H9 (cell line): ENCODE measurements at regions not wholly inside any gene's neighbourhood (a gene's known extent, or its start where the extent isn't known, plus 50 kb on each side); places are given as distances from the start of the nearest gene placed in this dataset.
"Not testable (repeated sequence)": the region's sequence is repeated elsewhere in the genome, so short reads cannot be mapped to it uniquely, and the experiment has no call there.

Experiments used
- DNase-seq: peaks from one replicate; pipeline ENCODE4 v3.0.0-alpha.2; 2017
- H2AFZ ChIP-seq: one replicate; pipeline ENCODE4 v1.6.1; 2013; ENCODE audit warnings: mild to moderate bottlenecking, low read length, control low read depth, moderate library complexity
- H2AK5ac ChIP-seq: 2 replicates; pipeline ENCODE4 v1.6.1; 2013; ENCODE audit warnings: low read length, control low read depth, mixed read lengths; ENCODE audit not compliant: insufficient read length
- H2BK120ac ChIP-seq: one replicate; pipeline ENCODE4 v1.6.1; 2013; ENCODE audit warnings: low read depth, mild to moderate bottlenecking, low read length, control low read depth, inconsistent platforms; ENCODE audit not compliant: poor library complexity, severe bottlenecking
- H2BK12ac ChIP-seq: 2 replicates; pipeline ENCODE4 v1.6.1; 2013; ENCODE audit warnings: low read length, control low read depth, mixed read lengths, low read depth; ENCODE audit not compliant: insufficient read length
- H2BK15ac ChIP-seq: 2 replicates; pipeline ENCODE4 v1.6.1; 2013; ENCODE audit warnings: low read depth, low read length, control low read depth
- H2BK20ac ChIP-seq: one replicate; pipeline ENCODE4 v1.6.1; 2013; ENCODE audit warnings: low read depth, mild to moderate bottlenecking, low read length, control low read depth, inconsistent platforms; ENCODE audit not compliant: poor library complexity, severe bottlenecking
- H2BK5ac ChIP-seq: 2 replicates; pipeline ENCODE4 v1.6.1; 2013; ENCODE audit warnings: low read length, control low read depth, mixed read lengths; ENCODE audit not compliant: insufficient read length
- H3K14ac ChIP-seq: 2 replicates; pipeline ENCODE4 v1.6.1; 2013; ENCODE audit warnings: low read length, control low read depth; ENCODE audit not compliant: insufficient read depth
- H3K18ac ChIP-seq: 2 replicates; pipeline ENCODE4 v1.6.1; 2013; ENCODE audit warnings: low read depth, mild to moderate bottlenecking, mixed read lengths, low read length, control low read depth; ENCODE audit not compliant: insufficient read length
- H3K23ac ChIP-seq: 2 replicates; pipeline ENCODE4 v1.6.1; 2013; ENCODE audit warnings: low read length, control low read depth, mixed read lengths, low read depth; ENCODE audit not compliant: insufficient read length
- H3K23me2 ChIP-seq: 2 replicates; pipeline ENCODE4 v1.6.1; 2013; ENCODE audit warnings: low read depth, mild to moderate bottlenecking, mixed read lengths, low read length, control low read depth; ENCODE audit not compliant: insufficient read length, poor library complexity, severe bottlenecking
- H3K27ac ChIP-seq: 2 replicates; pipeline ENCODE4 v1.5.1; 2013; ENCODE audit warnings: low read length, control low read depth, mixed read lengths, low read depth; ENCODE audit not compliant: insufficient read length
- H3K27me3 ChIP-seq: 2 replicates; pipeline ENCODE4 v1.6.1; 2013; ENCODE audit warnings: low read length, control low read depth, inconsistent platforms; ENCODE audit not compliant: insufficient read depth
- H3K4ac ChIP-seq: 2 replicates; pipeline ENCODE4 v1.6.1; 2013; ENCODE audit warnings: low read depth, mild to moderate bottlenecking, control low read depth, inconsistent platforms, low read length, moderate library complexity
- H3K4me1 ChIP-seq: 2 replicates; pipeline ENCODE4 v1.6.1; 2013; ENCODE audit warnings: low read length, control low read depth, inconsistent platforms; ENCODE audit not compliant: insufficient read depth
- H3K4me2 ChIP-seq: 2 replicates; pipeline ENCODE4 v1.6.1; 2013; ENCODE audit warnings: low read length, control low read depth, mixed read lengths; ENCODE audit not compliant: insufficient read length, insufficient read depth
- H3K56ac ChIP-seq: 2 replicates; pipeline ENCODE4 v1.6.1; 2013; ENCODE audit warnings: low read depth, mild to moderate bottlenecking, mixed read lengths, low read length, control low read depth; ENCODE audit not compliant: insufficient read length
- H3K79me1 ChIP-seq: 2 replicates; pipeline ENCODE4 v1.6.1; 2013; ENCODE audit warnings: low read depth, mild to moderate bottlenecking, moderate library complexity, low read length, control low read depth, inconsistent platforms; ENCODE audit not compliant: insufficient read depth, poor library complexity, severe bottlenecking
- H3K79me2 ChIP-seq: 2 replicates; pipeline ENCODE4 v1.6.1; 2013; ENCODE audit warnings: low read length, control low read depth, inconsistent platforms; ENCODE audit not compliant: insufficient read depth
- H3K9ac ChIP-seq: 2 replicates; pipeline ENCODE4 v1.6.1; 2013; ENCODE audit warnings: low read length, control low read depth, mixed read lengths; ENCODE audit not compliant: insufficient read length; ENCODE audit errors: extremely low read depth
- H3K9me3 ChIP-seq: one replicate; pipeline ENCODE4 v1.6.1; 2013; ENCODE audit warnings: low read depth, low read length, inconsistent platforms; ENCODE audit not compliant: control insufficient read depth
- H3T11ph ChIP-seq: one replicate; pipeline ENCODE4 v1.6.1; 2013; ENCODE audit warnings: mild to moderate bottlenecking, low read length, control low read depth, inconsistent platforms
- H4K20me1 ChIP-seq: one replicate; pipeline ENCODE4 v1.6.1; 2013; ENCODE audit not compliant: control insufficient read depth, insufficient read length, insufficient read depth
- H4K5ac ChIP-seq: 2 replicates; pipeline ENCODE4 v1.6.1; 2013; ENCODE audit warnings: low read depth, mild to moderate bottlenecking, mixed read lengths, low read length, control low read depth; ENCODE audit not compliant: insufficient read length
- H4K8ac ChIP-seq: replicated peaks from 2 replicates; pipeline ENCODE4 v1.6.1; 2013; ENCODE audit warnings: low read length, control low read depth, mixed read lengths, low read depth; ENCODE audit not compliant: insufficient read length
- H4K91ac ChIP-seq: 2 replicates; pipeline ENCODE4 v1.6.1; 2013; ENCODE audit warnings: low read depth, mild to moderate bottlenecking, moderate library complexity, mixed read lengths, low read length, control low read depth; ENCODE audit not compliant: insufficient read length
- H3K27ac Mint-ChIP-seq, 3 experiments: 2 replicates in 2 of 3; 3 replicates in 1 of 3; pipeline ENCODE4 v1.8.0; 2020 to 2021; ENCODE audit warnings: mixed read lengths in 3 of 3, mild to moderate bottlenecking in 1 of 3, moderate library complexity in 1 of 3
- H3K27me3 Mint-ChIP-seq: 2 replicates; pipeline ENCODE4 v1.8.0; 2021; ENCODE audit warnings: low read depth, mild to moderate bottlenecking, moderate library complexity, mixed read lengths
- H3K36me3 Mint-ChIP-seq, 3 experiments: 2 replicates in 2 of 3; 3 replicates in 1 of 3; pipeline ENCODE4 v1.8.0; 2020 to 2021; ENCODE audit warnings: low read depth in 3 of 3, mixed read lengths in 3 of 3; ENCODE audit not compliant: insufficient read depth in 1 of 3
- H3K4me1 Mint-ChIP-seq, 2 experiments: 2 replicates each; pipeline ENCODE4 v1.8.0; 2020; ENCODE audit warnings: mixed read lengths in 2 of 2
- H3K4me3 Mint-ChIP-seq, 2 experiments: 2 replicates in 1 of 2; 3 replicates in 1 of 2; pipeline ENCODE4 v1.8.0; 2020 to 2021; ENCODE audit warnings: mild to moderate bottlenecking in 2 of 2, mixed read lengths in 2 of 2, moderate library complexity in 1 of 2
- H3K9me3 Mint-ChIP-seq, 2 experiments: 2 replicates in 1 of 2; 3 replicates in 1 of 2; pipeline ENCODE4 v1.8.0; 2020; ENCODE audit warnings: mild to moderate bottlenecking in 2 of 2, mixed read lengths in 2 of 2, moderate library complexity in 1 of 2
- WGBS: extraction: QIAGEN DNeasy Blood & Tissue Kit; methylation state at CpG from one replicate; pipeline ENCODE4 v1.1.7; 2013; ENCODE audit warnings: missing lambda C conversion rate, low lambda C conversion rate, mixed read lengths; ENCODE audit not compliant: insufficient read length; ENCODE audit errors: extremely low coverage; 5-methylcytosine and 5-hydroxymethylcytosine counted together

- H3K79me1 ChIP-seq, H3K14ac ChIP-seq, H3K27ac ChIP-seq, H3K9ac ChIP-seq, H3K27me3 Mint-ChIP-seq, H2BK15ac ChIP-seq, H2BK20ac ChIP-seq, H3K23ac ChIP-seq, H3K27me3 ChIP-seq, H2AK5ac ChIP-seq, H3K4me1 Mint-ChIP-seq, H3K4ac ChIP-seq, H4K5ac ChIP-seq, H4K20me1 ChIP-seq, H4K8ac ChIP-seq, H2AFZ ChIP-seq, H3K4me2 ChIP-seq, H3K4me3 Mint-ChIP-seq, H2BK120ac ChIP-seq, H3K18ac ChIP-seq, H2BK12ac ChIP-seq, H2BK5ac ChIP-seq, H3T11ph ChIP-seq, H3K4me1 ChIP-seq, H3K27ac Mint-ChIP-seq, H3K79me2 ChIP-seq, H3K23me2 ChIP-seq, H4K91ac ChIP-seq, H3K56ac ChIP-seq, DNase-seq: not testable (repeated sequence)
- Mint-ChIP-seq H3K36me3 (peaks cover 26 to 66% (median 45%) of the 10 kb centered on the region in 3 experiments), H3K9me3 (peaks cover 92% of the 10 kb centered on the region in 2 experiments)
- WGBS, result no CpG with 5 or more reads among the region's 1 CpG
- peaks cover 98% of the 10 kb centered on the region for H3K9me3 ChIP-seq
Measured at GRCh38 chr21:9784201-9784600, 737.2 kb upstream of the TPTE start.

GRCh38 chr21:9786092-9786491, 735.3 kb upstream of the TPTE start:
- peaks cover 32 to 64% (median 52%) of the 10 kb centered on the region in 3 experiments for H3K36me3 Mint-ChIP-seq

More at GRCh38 chr21:9786092-9786491, 735.3 kb upstream of the TPTE start:
- not testable (repeated sequence) for H3K79me1 ChIP-seq, H3K27ac ChIP-seq, H4K20me1 ChIP-seq, H3K4ac ChIP-seq, DNase-seq, H3K23ac ChIP-seq, H3K79me2 ChIP-seq, H2AK5ac ChIP-seq, H3T11ph ChIP-seq, H3K4me2 ChIP-seq, H2BK20ac ChIP-seq, H2BK15ac ChIP-seq, H3K27me3 Mint-ChIP-seq, H3K27me3 ChIP-seq, H2BK12ac ChIP-seq, H4K5ac ChIP-seq, H3K4me3 Mint-ChIP-seq, H3K14ac ChIP-seq, H4K8ac ChIP-seq, H4K91ac ChIP-seq, H2AFZ ChIP-seq, H3K27ac Mint-ChIP-seq, H3K23me2 ChIP-seq, H3K4me1 ChIP-seq, H3K56ac ChIP-seq, H2BK5ac ChIP-seq, H3K9ac ChIP-seq, H3K18ac ChIP-seq, H2BK120ac ChIP-seq, H3K4me1 Mint-ChIP-seq
- WGBS, result no CpG with 5 or more reads among the region's 7 CpGs
- peaks cover 94 to 95% of the 10 kb centered on the region in 2 experiments for H3K9me3 Mint-ChIP-seq
- peaks cover 98% of the 10 kb centered on the region for H3K9me3 ChIP-seq
